ENCODE measurements at regions not wholly inside any gene's neighbourhood (a gene's known extent, or its start where the extent isn't known, plus 50 kb on each side); places are given as distances from the start of the nearest gene placed in this dataset.

DNA sequence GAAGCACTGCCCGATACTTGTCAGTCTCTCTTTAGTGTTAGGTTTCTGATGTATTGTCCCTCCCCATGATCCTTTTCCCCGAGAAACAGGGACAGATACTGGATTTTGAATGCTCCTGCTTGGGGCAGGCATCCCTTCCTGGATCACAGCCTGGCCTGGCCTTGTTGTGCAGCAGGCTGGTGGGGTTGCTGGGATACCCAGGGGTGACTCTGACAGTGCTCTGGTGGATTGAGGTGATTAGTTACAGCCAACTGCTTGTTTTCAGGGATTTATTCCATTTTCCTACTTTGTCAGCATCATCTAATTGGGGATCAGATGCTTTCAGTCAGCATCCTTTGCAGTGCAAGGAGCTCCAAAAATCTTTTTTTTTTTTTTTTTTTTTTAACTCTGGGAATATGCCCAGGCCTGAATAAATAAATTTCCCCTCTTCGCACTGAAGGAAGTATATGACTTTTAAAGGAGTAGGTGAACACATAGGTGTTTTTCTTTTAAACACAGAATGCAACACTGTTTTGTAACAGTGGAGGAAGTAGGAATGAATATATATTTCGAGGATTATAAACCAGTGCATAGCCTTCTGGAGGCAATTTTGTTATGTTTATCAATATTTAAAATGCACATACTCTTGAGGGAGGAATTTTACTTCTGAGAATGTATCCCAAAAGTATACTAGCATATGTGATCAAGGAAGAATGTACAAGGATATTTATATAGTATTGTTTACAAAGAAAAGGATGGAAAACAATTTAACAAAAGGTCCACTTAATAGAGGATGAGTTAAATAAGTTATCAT is 127.3 kb upstream of the ELL2 start:
- DNase-seq, result no peak

DNA sequence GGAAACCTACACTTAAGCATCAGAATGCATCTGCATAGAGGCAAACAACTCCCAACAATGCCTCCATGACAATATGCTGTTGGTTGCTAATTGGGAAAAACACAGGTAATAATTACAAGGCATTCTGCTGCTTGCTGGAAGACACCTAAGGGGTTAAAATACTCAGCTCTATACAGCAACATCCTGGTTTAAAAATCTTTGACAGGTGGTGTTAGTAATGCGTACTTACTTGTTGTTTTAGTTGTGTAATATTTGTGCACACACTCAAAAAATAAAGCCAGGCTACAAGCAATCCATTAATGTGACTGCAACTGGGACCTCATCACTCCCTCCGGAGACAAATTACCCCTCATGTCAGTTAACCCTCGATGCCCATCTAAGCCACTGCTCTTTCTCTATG is 126.3 kb upstream of the ELL2 start:
- DNase-seq, result no peak

DNA sequence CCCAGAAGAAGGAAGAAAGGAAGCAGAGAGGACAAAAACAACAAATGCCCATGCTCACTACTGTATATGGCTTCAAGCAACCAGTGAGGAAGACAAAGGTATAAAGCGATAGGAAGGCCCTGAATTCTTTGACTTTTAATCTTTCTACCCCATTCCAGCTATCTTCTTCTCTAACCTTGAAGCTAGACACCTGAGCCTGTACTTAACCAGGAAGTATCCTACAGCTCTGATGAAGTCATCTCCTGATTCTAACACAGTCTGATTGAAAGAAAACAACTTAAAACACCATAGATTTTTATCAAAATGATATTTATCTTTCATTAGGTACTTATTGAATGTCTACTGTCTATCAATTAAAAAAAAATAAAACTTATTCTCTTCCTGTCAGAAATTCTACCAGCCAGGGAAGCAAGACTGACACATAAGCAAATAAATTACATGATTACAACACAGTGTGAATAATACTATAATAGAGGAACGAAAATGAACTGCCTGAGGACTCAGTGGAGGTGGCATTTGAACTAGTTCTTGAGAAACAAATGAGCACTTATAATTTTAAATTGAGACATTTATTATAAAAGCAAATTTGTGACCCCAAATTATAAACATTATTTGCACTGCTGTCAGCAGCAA is 123.3 kb upstream of the ELL2 start:
- no peak for DNase-seq

DNA sequence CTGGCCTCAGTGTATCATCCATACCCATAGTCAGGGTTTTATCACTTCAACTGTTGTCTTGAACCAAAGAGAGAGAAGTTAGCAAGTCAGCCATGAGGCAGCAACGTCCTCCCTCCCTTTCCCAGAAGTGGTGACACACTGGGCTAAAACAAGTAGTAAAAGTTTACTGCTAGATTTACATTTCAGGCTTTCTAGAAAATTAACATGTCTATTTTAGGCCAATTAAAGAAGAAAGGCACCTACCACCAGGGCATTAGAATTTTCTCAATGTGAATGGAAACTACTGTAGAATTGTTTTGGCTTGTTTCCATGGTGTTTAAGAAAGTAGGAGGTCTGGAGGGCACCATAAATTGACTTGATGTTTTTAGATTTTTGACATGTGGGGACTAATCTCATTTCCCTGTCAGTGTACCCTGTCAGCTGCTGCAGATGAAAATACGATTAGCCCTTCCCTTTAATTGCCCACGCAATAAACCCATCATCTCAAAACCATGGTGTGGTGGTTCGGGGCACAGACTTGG is 121.8 kb upstream of the ELL2 start:
- DNase-seq, result no peak

DNA sequence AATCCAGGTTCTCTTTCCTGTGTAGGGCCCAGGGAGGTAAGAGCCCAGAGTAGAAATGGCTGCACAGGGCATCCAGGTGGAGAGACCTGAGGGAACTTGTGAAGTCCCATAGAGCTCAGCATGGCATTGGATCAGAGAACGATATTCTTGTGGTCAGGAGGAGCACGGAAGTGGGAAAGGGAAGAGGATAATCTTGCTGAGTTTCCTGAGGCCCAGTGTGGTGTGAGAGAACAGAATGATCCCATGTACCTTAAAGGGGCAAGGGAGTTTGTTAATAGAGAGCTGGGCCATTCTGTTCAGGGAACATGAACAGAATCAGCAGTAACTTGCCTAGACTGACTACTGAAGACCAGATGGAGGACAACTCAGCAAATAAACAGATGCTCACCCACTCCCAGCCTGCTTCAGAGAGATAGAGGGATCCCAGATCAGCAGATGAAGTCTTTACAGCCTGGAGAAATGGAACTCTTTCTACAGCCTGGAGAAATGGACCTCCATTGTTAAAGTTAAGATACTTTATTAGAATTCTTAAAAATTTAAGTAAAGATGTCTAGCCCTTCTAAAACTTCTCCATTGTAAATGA is 119.7 kb upstream of the ELL2 start:
- no peak for DNase-seq

DNA sequence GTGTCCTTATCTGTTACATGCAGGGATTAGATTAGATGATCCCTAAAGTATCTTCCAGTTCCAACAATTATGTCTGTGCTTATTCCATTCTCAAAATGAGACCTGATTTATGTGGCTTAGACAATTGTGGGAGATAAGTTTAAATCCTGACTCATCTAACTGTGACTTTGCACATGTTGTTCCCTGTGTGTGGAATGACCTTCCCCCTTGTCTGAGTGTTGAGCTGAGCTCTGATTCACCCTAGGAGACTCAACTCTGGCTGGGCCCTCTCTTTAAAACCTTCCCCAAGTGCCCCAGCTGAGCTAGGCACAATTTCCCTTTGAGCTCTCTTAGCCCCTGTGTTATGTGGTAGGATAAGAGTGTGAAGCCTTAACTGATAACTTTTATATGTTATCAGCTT is 118.9 kb upstream of the ELL2 start:
- DNase-seq, result no peak

DNA sequence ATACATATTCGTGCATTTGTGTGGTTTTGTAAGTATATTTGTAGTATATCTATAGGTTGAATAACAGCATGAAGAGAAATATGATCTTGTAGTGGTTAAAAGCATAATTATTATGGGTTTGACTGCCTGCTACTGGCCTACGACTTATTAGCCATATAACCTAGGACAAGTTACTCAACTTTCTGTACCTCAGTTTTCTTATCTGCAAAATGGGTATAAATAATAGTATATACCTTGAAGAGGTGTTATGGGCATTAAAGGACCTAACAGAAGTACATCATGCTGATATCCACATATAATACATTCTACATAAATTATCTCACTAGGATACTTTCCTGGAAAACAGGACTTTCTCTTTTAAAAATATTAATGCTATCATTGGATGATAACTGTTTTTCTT is 118.3 kb upstream of the ELL2 start:
- DNase-seq, result no peak

DNA sequence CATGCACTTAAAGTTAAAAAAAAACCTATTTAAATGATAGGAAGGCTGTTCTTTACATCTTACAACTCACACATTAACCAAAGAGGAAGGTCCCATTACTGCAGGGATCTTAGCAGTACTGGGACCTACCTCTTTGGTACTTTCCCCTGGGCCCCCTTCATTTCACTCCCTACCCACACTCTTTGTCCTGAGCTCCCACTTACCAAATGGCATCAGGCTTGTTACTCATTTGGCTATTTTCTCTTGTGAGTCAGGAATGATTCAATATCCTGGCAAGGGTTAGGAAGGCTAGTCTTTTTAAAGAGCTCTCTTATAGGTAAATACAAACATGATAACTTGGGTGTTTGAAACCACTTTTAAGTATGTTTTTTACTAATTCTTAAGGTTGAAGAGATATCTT is 117.4 kb upstream of the ELL2 start:
- DNase-seq, result no peak

DNA sequence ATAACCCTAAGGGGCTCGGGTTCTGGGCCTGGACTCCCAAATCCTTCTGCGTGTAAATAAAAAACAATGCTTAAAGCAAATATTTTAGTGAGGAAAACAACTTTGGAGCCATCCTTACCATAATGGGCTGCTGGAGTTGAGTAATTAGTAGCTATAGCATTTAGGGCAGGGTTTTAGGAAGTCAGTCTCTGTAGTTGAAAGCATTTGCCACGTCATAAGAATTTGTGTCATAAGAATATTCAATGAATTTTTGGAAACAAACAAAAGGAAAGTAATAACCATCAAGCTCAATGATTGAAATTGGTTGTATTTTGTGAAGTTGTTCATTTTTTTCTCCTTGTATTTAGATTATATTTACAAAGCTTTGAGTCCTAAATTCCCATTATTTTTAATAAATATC is 114.8 kb upstream of the ELL2 start:
- no peak for DNase-seq

DNA sequence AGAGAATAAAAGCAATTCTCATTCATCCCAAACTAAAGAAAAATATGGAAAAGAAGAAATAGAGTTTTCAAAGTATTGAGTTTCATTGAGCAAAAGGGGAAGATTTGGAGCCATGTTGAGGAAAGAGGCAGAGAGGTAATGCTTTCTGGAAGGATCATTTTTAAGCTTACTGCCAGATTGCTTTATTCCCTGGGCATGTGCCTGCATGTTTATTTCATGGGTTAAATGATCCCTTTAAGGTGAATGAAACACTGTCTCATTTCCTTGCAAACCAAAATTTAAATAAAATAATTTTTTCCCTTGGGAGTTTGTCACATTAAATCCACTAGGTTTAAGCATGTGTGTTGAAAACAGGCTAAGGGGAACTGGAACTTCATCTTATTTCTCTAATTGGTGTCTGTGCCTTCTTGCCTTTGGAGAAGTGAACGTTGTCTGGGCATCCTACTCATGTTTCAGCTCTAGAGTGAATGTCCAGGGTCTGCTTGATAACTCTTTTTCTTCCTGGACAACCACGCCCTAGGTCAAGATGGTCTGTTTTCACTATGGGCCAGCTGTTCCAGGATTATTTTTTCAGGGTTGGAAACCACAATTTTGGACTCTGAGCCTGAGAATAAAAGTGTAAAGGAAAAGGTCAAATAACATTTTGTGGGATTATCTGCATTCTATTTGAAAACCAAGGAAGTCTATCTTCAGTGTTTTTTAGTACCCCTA is 114.1 kb upstream of the ELL2 start:
- no peak for DNase-seq

DNA sequence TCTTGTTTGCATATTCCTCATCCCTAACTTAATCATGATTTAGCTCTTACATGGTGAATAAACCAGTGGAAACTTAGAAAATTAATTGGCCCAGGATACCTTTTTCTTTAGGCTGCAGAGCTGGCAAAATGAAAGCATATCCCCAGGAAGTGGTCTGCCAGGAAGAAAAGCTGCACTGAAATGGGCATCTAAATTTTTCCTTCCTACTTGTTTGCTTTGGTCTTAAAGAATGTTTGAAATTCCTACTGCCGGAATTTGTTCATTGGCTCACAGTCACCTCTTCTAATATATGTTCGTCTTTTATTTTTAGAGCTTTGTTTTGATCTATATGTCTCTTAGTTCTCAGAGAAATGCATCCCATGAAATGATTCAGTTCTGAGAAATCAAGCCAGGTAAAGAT is 113.2 kb upstream of the ELL2 start:
- DNase-seq, result no peak

DNA sequence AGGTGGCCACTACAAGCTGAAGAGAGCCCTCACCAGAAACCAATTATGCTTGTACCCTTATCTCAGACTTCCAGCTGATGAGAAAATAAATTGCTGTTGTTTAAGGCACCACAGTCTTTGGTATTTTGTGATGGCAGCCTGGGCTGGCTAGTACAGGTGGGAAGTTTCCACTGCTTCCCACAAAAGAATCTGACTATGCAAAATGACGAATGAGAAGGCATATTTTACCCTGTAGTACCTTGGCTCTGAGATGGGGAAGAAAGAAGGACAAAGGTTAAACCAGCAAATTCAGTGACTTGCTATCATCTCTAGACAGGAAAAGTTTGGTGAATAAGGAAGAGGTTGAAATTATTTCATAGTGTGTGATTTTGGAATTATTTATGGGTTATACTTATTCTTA is 112.8 kb upstream of the ELL2 start:
- DNase-seq, result no peak

DNA sequence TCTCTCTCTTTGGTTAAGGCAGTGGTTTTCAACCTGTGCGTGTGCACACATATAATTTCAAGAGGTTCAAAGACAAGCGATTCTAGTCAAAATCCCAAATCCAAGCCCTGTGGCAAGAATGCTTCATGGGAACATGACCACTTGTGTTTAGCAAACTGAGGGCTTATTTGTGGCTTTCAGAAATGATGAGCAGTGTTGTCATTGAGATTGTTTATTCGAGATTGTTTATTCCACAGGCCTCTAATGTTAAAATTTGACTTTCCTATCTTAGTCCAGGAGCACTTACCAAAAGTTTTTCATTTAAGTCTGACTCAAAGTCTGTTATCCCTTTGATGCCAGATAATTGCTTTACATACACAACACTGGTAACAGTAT is 111.1 kb upstream of the ELL2 start:
- DNase-seq, result no peak

DNA sequence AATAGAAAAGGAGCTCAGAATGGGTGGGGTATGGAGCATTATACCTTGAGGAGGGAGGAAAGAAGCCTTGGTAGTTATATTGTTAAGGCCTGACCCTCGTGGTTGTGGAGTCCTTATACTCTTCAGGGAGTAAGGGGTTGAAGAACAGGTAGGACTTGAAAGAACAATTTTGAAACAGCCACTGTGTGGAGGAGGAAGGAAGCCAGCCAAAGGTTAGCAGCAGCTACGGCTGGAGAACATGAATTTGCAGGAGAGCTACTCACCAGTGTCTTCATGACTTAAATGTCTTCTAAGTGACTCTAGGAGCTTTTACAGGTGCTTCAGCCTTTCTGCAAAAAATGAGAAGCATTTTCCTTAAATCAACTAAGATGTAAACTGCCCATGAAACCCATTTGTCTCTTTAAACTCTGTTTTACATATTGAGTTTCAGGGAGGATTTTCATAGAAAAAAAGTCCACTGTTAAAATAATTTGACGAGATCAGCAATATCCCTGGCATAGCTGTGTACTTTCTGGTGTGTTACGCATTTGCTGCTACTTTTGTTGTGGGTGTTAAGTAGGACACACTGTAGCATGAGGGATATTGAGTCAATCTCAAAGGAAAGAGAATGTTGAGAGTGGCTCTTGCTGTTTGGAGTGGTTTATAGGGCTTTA is 110.6 kb upstream of the ELL2 start:
- DNase-seq, result no peak

DNA sequence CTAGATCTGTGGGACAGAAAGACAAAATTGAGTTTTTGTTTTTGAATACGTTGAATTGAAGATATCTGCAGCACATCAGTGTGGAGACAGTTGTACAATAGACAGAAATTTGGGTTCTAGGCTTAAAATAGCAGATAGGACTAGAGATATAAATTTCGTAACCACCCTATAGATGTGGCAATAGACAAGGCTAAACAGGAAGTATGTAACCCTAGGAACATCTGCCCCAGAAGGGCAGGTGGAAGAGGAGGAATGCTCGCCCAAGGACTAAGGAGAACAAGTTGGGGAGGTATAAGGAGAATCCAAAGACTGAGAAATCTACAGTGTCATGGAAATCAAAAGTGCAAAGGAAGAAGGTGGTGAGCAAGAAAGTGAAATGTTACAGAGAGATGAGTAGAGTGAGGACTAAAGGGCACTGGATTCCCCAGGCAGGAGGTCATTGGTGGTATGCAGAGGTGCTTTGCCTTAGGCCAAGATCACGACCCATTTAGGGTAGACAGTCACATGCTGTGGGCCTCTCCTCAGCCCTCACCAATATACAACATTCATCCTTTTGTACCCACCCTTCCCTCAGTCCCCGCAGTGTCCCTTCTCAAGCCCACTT is 109.1 kb upstream of the ELL2 start:
- no peak for DNase-seq

DNA sequence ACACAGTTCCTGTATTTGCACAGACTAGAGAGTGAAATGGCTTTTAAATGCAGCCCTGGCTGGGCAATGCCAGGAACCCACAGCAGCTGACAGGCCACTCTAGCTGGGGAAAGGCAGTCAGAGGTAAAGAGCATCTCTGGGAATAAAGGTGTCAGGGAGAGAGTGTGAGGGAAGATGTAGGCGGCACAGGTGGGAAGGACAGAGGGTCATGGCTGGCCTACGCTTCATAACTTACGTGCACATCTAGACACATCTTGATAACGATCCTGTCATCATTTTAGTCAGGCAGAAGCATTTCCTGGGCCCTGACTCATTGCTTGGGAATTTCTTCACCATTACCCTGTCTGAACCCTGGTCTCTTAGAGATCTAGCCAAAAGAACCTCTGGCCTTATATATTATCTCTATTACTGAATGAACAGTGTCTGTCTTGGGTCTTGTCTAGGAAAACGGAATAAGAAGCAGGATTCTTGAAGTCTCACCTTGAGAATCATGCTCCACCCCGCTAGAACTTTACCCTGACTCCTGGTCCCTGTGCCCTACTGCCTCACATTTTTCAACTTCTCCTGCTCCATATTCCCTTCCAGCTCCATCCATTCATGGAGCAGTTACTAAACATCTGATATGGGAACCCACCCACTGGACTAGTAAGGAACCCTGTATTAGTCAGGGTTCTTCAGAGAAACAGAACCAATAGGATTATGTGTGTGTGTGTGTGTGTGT is 106.4 kb upstream of the ELL2 start:
- DNase-seq, result no peak

DNA sequence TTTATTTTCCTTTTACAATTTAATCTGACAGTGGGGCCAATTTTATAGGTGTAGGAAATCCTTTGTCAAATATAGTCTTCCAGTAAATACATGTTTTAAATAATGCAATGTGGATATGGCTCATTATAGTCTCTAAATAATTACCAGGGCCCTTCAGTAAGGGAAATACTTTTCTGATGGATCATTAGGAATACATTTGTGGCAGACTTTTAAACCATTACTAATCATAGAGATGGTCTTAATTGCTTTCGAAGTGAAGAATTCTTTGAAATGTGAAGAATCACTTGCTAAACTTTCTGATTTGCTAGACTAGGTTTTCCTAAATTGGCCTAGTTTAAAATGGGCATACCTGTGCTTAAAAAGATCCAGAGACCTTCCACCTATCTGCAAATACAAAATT is 105.6 kb upstream of the ELL2 start:
- no peak for DNase-seq

DNA sequence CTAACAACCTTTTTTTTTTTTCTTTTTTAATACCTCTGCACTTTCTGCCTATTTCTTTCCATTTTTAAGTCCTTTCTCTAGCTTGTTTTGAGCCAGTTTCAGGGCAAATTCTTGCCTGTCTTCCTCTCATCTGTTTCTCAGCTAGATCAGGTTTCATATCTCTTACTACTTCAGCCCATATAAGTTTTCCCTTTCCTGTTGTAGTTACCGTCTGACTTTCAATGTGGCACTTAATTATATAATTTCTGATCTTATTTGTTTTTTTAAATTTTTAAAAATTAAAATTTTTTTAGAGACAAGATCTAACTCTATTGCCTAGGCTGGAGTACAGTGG is 104.7 kb upstream of the ELL2 start:
- DNase-seq, result no peak

DNA sequence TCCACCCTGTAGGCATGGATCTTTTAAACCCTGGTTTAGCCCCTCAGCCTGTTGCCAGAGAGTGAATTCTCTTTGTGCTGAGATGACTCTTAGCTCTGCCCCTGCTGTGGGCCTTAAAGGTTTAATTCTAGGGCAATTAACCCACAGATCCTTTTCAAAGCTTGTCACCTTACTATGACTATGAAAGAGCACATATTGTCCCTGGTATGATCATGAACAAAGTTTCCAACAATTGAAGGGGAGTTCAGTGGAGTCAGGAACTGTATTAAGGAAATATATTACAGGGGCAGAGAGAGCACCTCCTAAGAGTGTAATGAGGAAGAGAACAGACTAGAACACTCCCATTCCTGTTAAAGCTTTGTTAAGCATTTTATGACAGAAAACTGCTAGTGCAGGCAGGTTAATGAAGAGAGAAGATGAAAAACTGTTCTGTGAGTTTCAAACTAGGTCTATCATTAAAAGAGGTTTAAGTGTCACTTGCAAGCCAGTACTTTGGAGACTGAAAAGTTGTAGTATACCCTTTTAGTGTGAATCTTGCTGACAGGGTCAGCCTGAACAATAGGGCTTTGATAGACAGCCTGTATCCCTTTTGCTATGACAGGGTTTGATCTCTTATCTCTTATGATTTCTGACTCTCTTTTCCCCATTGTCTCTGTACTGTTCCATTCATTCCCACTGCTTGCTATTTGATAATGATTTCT is 104.2 kb upstream of the ELL2 start:
- DNase-seq, result no peak

DNA sequence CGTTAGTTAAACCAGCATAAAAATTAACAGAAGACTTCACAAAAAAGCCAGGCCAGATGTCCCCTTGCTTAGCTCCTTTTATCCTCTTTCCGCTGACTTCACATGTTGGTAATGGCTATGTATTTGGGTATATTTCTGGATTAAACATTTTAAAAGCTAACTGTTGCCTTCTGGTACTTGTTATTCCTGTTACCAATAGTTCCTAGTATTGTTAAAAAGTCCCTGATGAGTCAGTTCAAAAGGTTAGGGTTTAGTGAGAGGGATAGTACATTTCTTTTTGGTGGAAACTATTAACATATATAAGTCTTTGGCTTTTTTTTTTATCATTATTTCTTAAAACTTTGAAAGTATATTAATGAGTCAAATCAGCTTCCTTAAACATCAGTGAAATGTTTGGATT is 103.2 kb upstream of the ELL2 start:
- no peak for DNase-seq

DNA sequence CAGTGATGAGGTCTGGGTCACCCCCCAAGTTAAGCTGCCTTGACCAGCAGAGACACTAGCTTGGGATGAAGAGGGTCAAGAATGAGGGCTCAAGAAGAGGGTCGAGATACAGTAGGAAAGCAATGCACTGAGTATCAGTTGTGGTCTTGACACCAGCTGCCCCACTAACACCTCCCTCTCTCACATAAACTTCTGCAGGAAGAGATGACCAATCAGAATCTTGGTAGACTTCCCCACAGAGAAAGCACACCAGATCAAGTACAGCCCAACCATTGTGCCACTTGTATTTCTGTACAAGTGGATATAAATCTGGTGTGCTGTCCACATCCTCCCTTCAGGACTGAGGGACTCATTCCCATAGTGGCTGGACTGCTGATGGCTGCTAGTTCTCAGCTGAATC is 101.2 kb upstream of the ELL2 start:
- no peak for DNase-seq

DNA sequence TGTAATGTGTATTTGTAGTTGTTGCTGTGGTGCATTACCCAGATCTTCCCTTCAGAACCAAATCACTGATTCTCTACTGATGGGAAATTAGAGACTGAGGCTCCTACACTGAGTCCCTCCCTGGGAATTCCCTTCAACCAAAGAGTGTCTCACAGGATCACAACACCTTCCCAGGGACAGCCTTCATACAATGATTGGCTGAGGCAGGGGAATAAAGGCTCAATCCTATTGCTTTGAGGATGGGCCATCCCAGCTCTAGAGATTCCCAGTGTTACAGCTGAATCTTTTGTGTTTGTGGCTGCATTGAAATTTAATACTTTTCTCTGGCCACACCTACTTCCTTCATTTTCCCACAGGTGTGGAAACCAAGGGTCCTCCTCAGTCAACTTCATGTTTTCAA is 96.4 kb upstream of the ELL2 start:
- no peak for DNase-seq

All from NCI-H1105 (cell line).